ENCODE measurements at regions not wholly inside any gene's neighbourhood (a gene's known extent, or its start where the extent isn't known, plus 50 kb on each side); places are given as distances from the start of the nearest gene placed in this dataset.

- no peak overlapping the region for H2AFZ ChIP-seq
- no peaks in the 10 kb centered on the region for H3K79me2 ChIP-seq
- H3K27me3 ChIP-seq (ENCODE audit: control insufficient read depth, insufficient read depth, low read length): no peaks in the 10 kb centered on the region
- no peak overlapping the region for H3K4me2 ChIP-seq (ENCODE audit: low read length)
- no peaks in the 10 kb centered on the region for H3K36me3 ChIP-seq (ENCODE audit: control insufficient read depth, insufficient read depth, low read length)
- H3K4me1 ChIP-seq: no peaks in the 10 kb centered on the region
- no peaks in the 10 kb centered on the region for H3K9me3 ChIP-seq (ENCODE audit: control insufficient read depth, low read length)
- no peak for TF ChIP-seq CTCF (IDR thresholded peaks at IDR 0.05)
- H3K27ac ChIP-seq: no peak overlapping the region
- no peak overlapping the region for H3K4me3 ChIP-seq (ENCODE audit: low read depth, low read length)
- H3K9ac ChIP-seq: no peak overlapping the region
Measured at GRCh38 chr3:187870360-187871203, 125.3 kb upstream of the BCL6 start.

GRCh38 chr3:187871204-187871591 is 125.9 kb upstream of the BCL6 start:
- no peak overlapping the region for H3K27ac ChIP-seq
- H3K4me2 ChIP-seq (ENCODE audit: low read length): no peak overlapping the region
- H3K4me1 ChIP-seq: no peaks in the 10 kb centered on the region
- no peaks in the 10 kb centered on the region for H3K9me3 ChIP-seq (ENCODE audit: control insufficient read depth, low read length)
- H3K4me3 ChIP-seq (ENCODE audit: low read depth, low read length): no peak overlapping the region
- H3K36me3 ChIP-seq (ENCODE audit: control insufficient read depth, insufficient read depth, low read length): no peaks in the 10 kb centered on the region
- no peak for TF ChIP-seq CTCF (IDR thresholded peaks at IDR 0.05)
- no peaks in the 10 kb centered on the region for H3K79me2 ChIP-seq
- H3K9ac ChIP-seq: no peak overlapping the region
- H3K27me3 ChIP-seq (ENCODE audit: control insufficient read depth, insufficient read depth, low read length): no peaks in the 10 kb centered on the region
- H2AFZ ChIP-seq: no peak overlapping the region

GRCh38 chr3:187871848-187872247 is 126.6 kb upstream of the BCL6 start:
- H3K4me3 ChIP-seq (ENCODE audit: low read depth, low read length): no peak overlapping the region
- H3K27ac ChIP-seq: no peak overlapping the region
- no peaks in the 10 kb centered on the region for H3K4me1 ChIP-seq
- H3K4me2 ChIP-seq (ENCODE audit: low read length): no peak overlapping the region
- TF ChIP-seq CTCF (IDR thresholded peaks at IDR 0.05): no peak
- H3K79me2 ChIP-seq: no peaks in the 10 kb centered on the region
- H3K9me3 ChIP-seq (ENCODE audit: control insufficient read depth, low read length): no peaks in the 10 kb centered on the region
- no peak overlapping the region for H2AFZ ChIP-seq
- no peaks in the 10 kb centered on the region for H3K36me3 ChIP-seq (ENCODE audit: control insufficient read depth, insufficient read depth, low read length)
- no peak overlapping the region for H3K9ac ChIP-seq
- H3K27me3 ChIP-seq (ENCODE audit: control insufficient read depth, insufficient read depth, low read length): no peaks in the 10 kb centered on the region

GRCh38 chr3:187873843-187874242 is 128.6 kb upstream of the BCL6 start:
- no peak for TF ChIP-seq CTCF (IDR thresholded peaks at IDR 0.05)
- no peak overlapping the region for H3K27ac ChIP-seq
- no peak overlapping the region for H3K9ac ChIP-seq
- H3K79me2 ChIP-seq: no peaks in the 10 kb centered on the region
- no peak overlapping the region for H3K4me2 ChIP-seq (ENCODE audit: low read length)
- H3K36me3 ChIP-seq (ENCODE audit: control insufficient read depth, insufficient read depth, low read length): no peaks in the 10 kb centered on the region
- H3K9me3 ChIP-seq (ENCODE audit: control insufficient read depth, low read length): no peaks in the 10 kb centered on the region
- H3K4me3 ChIP-seq (ENCODE audit: low read depth, low read length): no peak overlapping the region
- H3K4me1 ChIP-seq: no peaks in the 10 kb centered on the region
- H2AFZ ChIP-seq: no peak overlapping the region
- H3K27me3 ChIP-seq (ENCODE audit: control insufficient read depth, insufficient read depth, low read length): no peaks in the 10 kb centered on the region

GRCh38 chr3:187875863-187876262 is 130.6 kb upstream of the BCL6 start:
- Histone ChIP-seq H3K9me3 (ENCODE audit: control insufficient read depth, low read length) (no peaks in the 10 kb centered on the region), H2AFZ (no peak overlapping the region), H3K4me3 (ENCODE audit: low read depth, low read length) (no peak overlapping the region), H3K4me2 (ENCODE audit: low read length) (no peak overlapping the region), H3K36me3 (ENCODE audit: control insufficient read depth, insufficient read depth, low read length) (no peaks in the 10 kb centered on the region), H3K27ac (no peak overlapping the region), H3K9ac (no peak overlapping the region), H3K27me3 (ENCODE audit: control insufficient read depth, insufficient read depth, low read length) (no peaks in the 10 kb centered on the region), H3K79me2 (no peaks in the 10 kb centered on the region), H3K4me1 (no peaks in the 10 kb centered on the region)
- TF ChIP-seq CTCF (IDR thresholded peaks at IDR 0.05): no peak
